Central memory CD8-positive, alpha-beta T cell (primary cell): ENCODE measurements at regions not wholly inside any gene's neighbourhood (a gene's known extent, or its start where the extent isn't known, plus 50 kb on each side); places are given as distances from the start of the nearest gene placed in this dataset.
A peak's percentile ranks its signal among the peaks of the same experiment; 100 is the strongest.

Source experiments
- ATAC-seq: fragments of 150-1000 bp; cut with Tn5 transposase; replicated peaks from 2 replicates; pipeline ENCODE4 v1.10.0; 2022; ENCODE audit warnings: mild to moderate bottlenecking, moderate FRiP score, moderate number of reproducible peaks; ENCODE audit not compliant: poor library complexity, severe bottlenecking; ENCODE audit errors: extremely low read depth
- DNase-seq, 2 donors: peaks; one replicate each; pipeline ENCODE4 v3.0.0; 2021; ENCODE audit warnings: low spot score in 2 of 2
- H3K27ac Mint-ChIP-seq: one replicate; pipeline ENCODE4 v1.8.0; 2022; ENCODE audit warnings: low read depth, mild to moderate bottlenecking, moderate library complexity, mixed read lengths
- H3K27me3 Mint-ChIP-seq: one replicate; pipeline ENCODE4 v1.8.0; 2022; ENCODE audit warnings: mixed read lengths
- H3K36me3 Mint-ChIP-seq: one replicate; pipeline ENCODE4 v1.8.0; 2022; ENCODE audit warnings: mild to moderate bottlenecking, moderate library complexity, mixed read lengths; ENCODE audit not compliant: insufficient read depth
- H3K4me1 Mint-ChIP-seq: one replicate; pipeline ENCODE4 v1.8.0; 2022; ENCODE audit warnings: mixed read lengths
- H3K4me3 Mint-ChIP-seq: one replicate; pipeline ENCODE4 v1.8.0; 2022; ENCODE audit warnings: mild to moderate bottlenecking, moderate library complexity, mixed read lengths
- H3K9me3 Mint-ChIP-seq: one replicate; pipeline ENCODE4 v1.8.0; 2022; ENCODE audit warnings: mixed read lengths

DNA sequence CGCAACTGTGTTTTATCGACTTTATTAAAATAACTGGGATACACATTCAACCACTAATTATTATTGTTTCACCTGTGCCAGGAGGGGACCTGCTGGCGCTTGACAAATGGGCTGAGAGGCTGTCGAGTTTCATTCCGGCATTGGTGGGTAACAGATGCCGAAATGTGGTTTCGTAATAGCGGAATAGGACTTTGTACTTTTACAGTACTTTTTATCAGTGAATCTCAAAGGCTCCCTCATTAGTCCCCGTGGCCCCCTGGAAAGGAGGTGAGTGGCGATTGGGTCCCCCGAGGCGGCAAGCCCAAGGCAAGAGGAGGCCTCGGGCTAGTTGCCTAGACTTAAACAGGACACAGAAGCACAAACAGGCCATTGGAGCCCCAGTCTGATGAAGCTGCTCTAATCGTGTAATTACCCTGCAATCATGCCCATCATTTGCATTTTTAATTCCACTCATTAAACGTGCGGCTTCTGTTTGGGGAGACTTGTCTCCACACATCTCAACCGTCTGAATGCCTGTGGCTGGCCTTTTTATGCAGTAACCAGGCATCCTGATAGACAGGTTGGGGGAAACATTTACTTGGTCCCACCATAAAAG, 193.2 kb downstream of the INO80D start:
- H3K4me1 Mint-ChIP-seq, result no peaks in the 10 kb centered on the region
- H3K9me3 Mint-ChIP-seq, result no peaks in the 10 kb centered on the region
- peaks cover 32% of the 10 kb centered on the region for H3K27me3 Mint-ChIP-seq

GRCh38 chr2:205892251-205892655, 193.7 kb downstream of the INO80D start:
- H3K4me3 Mint-ChIP-seq, result no peak overlapping the region

More for the DNA sequence above, 193.2 kb downstream of the INO80D start:
- ATAC-seq (no peak), DNase-seq (no peak)
- Mint-ChIP-seq H3K27ac (no peak overlapping the region), H3K36me3 (peaks cover under 1% of the 10 kb centered on the region), H3K4me3 (no peak overlapping the region)

DNA sequence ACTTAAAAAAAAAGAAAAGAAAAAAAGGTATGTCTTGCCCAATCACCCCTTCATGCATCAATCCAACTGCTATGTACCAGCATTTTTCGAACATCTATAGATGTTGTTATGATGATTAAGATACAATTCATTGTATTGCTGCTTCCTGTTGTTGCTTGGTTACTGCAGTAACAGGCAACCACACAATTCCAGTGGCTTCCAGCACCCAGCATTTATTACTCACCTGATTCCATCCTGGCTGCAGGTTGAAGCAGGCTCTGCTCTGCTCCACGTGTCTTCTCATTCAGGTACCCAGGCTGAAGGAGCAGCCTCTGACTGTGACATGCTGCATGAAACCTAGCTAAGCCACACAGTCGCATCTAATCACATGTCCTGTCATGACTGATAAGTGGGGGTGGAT, 196.9 kb downstream of the INO80D start:
- Mint-ChIP-seq H3K27me3 (peaks cover 46% of the 10 kb centered on the region), H3K36me3 (peaks cover 3% of the 10 kb centered on the region), H3K4me1 (peaks cover 5% of the 10 kb centered on the region), H3K4me3 (no peak overlapping the region), H3K27ac (no peak overlapping the region), H3K9me3 (no peaks in the 10 kb centered on the region)
- no peak for DNase-seq
- no peak for ATAC-seq

More at GRCh38 chr2:205892251-205892655, 193.7 kb downstream of the INO80D start:
- H3K36me3 Mint-ChIP-seq, result peaks cover 3% of the 10 kb centered on the region
- peaks cover 5% of the 10 kb centered on the region for H3K4me1 Mint-ChIP-seq
- H3K9me3 Mint-ChIP-seq, result no peaks in the 10 kb centered on the region
- no peak for DNase-seq
- H3K27me3 Mint-ChIP-seq, result peaks cover 37% of the 10 kb centered on the region
- no peak for ATAC-seq
- no peak overlapping the region for H3K27ac Mint-ChIP-seq

DNA sequence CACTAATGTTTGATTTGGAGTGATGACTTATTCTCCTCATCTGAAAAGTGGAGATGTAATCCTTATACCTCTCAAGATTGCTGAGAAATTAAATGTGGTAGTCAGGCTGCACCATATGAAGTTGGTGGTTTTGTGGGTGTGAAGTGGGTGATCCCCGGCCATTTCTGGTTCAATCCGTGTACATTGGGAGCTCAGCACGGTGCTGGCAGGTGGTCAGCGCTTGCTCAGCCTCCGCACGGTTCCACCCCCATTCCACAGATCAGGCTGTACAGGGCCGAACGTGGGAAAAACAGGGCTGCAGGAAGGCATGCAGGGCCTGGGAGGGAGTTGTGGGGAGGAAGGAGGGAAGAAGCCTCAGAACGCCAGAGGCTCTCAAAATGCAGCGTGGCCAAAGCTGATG, 198.3 kb downstream of the INO80D start:
- H3K36me3 Mint-ChIP-seq, result peaks cover 3% of the 10 kb centered on the region
- H3K27me3 Mint-ChIP-seq, result peaks cover 50% of the 10 kb centered on the region
- no peak overlapping the region for H3K4me3 Mint-ChIP-seq
- DNase-seq (no peak), ATAC-seq (no peak)
- H3K4me1 Mint-ChIP-seq, result peaks cover 5% of the 10 kb centered on the region
- no peak overlapping the region for H3K27ac Mint-ChIP-seq
- no peaks in the 10 kb centered on the region for H3K9me3 Mint-ChIP-seq

DNA sequence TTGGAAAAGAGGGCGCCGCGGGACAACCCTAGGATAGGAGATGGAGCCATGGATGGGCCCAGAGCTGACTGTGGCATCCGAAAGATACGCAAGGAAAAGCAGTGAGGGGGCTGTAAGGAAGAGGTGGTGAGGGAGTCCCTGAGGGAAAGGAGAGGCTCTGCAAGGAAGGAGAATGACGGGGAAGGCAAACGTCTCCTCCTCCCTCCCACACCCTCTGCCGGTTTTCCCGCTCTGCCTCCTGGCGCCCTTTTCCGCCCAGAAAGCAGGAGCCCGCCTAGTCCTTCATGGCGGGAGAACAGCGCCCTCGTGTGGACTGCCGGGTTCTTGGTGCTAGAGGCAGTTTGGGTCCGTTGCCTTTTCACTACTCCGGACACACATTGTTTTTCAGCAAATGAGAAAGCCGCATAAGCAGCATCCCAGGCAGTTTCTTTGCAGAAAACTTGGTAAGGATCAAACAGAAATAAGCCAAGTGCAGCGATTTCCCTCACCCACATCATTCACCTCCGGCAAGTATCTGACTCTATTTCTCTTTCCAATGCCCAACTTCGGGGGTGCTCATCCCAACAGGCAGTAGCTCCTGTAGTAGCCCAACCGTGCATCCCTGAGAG, 200.4 kb downstream of the INO80D start:
- ATAC-seq (no peak), DNase-seq (peak in 1 of 2 donors; percentile 19)
- H3K9me3 Mint-ChIP-seq, result no peaks in the 10 kb centered on the region
- H3K4me1 Mint-ChIP-seq, result peaks cover 5% of the 10 kb centered on the region
- no peak overlapping the region for H3K4me3 Mint-ChIP-seq
- H3K27me3 Mint-ChIP-seq, result peaks cover 58% of the 10 kb centered on the region
- H3K27ac Mint-ChIP-seq, result no peak overlapping the region
- peaks cover 3% of the 10 kb centered on the region for H3K36me3 Mint-ChIP-seq

DNA sequence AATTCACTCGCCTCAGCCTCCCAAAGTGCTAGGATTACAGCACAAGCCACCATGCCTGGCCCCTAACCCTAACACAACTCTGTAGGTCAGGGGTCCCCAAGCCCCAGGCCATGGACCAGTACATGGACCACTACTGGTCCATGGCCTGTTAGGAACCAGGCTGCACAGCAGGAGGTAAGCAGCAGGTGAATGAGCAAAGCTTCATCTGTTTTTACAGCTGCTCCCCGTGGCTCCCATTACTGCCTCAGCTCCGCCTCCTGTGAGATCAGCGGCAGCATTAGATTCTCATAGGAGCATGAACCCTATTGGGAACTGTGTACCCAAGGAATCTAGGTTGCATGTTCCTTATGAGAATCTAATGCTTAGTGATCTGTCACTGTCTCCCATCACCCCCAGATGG, 201.7 kb downstream of the NRP2 start:
- peaks cover 3% of the 10 kb centered on the region for H3K36me3 Mint-ChIP-seq
- no peak overlapping the region for H3K27ac Mint-ChIP-seq
- ATAC-seq, result no peak
- H3K27me3 Mint-ChIP-seq, result peaks cover 75% of the 10 kb centered on the region
- no peak overlapping the region for H3K4me3 Mint-ChIP-seq
- H3K9me3 Mint-ChIP-seq, result no peaks in the 10 kb centered on the region
- DNase-seq, result no peak
- peaks cover 10% of the 10 kb centered on the region for H3K4me1 Mint-ChIP-seq

DNA sequence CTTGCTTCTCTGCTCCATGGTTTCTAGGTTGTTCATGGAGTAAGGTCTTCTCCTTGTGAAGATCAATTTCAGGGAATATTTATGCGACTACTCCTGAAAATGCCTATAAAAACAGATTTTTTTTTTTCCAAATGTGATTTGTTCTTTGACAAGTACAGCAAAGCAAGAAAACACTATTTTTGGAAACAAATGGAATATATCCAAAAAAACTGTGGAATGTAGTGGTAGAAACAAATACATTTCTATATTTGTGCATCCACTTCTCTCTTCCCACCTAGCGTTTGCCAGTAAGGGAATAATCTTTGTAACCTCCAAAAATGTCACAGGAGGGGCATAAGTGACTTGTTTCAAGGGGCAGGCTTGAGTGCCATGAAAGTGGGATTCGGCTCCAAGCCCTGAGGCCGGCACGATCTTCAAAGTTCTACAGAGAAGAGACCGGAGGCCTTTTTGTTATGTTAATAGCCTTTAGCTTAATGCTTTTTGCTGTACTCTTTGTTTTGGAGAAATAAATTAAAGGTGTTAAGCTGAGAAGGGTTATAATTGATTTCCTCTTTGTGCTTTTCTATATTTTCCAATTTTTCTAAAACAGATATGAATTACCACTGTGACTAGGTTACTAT, 200.6 kb downstream of the NRP2 start:
- ATAC-seq, result no peak
- Mint-ChIP-seq H3K4me1 (peaks cover 10% of the 10 kb centered on the region), H3K27me3 (peaks cover 76% of the 10 kb centered on the region), H3K27ac (no peak overlapping the region), H3K9me3 (no peaks in the 10 kb centered on the region), H3K36me3 (peaks cover 3% of the 10 kb centered on the region), H3K4me3 (no peak overlapping the region)
- DNase-seq, result no peak

- H3K4me1 Mint-ChIP-seq, result peaks cover 5% of the 10 kb centered on the region
- H3K4me3 Mint-ChIP-seq, result no peak overlapping the region
- no peak overlapping the region for H3K27ac Mint-ChIP-seq
- H3K27me3 Mint-ChIP-seq, result peaks cover 54% of the 10 kb centered on the region
- DNase-seq, result no peak
- no peaks in the 10 kb centered on the region for H3K36me3 Mint-ChIP-seq
- ATAC-seq, result no peak
- no peaks in the 10 kb centered on the region for H3K9me3 Mint-ChIP-seq
These were observed 197.7 kb downstream of the NRP2 start for GRCh38 chr2:205880048-205880447.

DNA sequence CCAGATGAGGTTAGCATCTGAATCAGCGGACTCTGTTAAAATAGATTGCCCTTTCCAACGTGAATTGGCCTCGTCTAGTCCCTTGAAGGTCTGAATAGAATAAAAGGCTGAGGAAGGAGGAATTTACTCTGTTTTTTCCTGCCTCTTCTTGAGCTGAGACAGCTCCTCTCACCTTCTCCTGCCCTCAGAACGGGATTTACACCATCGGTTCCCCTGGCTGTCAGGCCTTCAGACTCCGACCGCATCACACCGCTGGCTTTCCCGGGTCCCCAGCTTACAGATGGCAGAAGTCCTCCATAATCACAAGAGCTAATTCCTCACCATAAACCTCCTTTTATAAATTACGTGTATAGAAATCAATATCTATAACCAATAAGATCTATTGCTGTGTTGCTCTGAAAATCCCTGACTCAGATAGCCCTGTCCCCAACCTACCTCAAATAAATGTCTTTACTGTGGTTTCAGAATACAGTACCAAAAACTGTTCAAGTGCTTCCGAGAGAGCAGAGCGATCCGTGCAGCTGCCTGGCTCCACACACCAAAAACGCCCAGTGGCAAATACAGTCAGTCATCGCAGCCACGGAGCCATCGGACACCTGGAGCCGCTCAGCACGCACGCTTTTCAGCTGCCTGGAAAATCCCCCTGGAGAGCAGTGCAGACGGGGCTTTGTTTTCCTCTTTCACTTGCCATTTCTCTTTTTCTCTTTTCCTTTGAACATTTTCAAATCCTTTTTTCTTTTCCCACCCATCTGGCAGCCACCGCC, 196.9 kb downstream of the NRP2 start:
- Mint-ChIP-seq H3K9me3 (no peaks in the 10 kb centered on the region), H3K36me3 (no peaks in the 10 kb centered on the region), H3K27me3 (peaks cover 45% of the 10 kb centered on the region), H3K4me1 (peaks cover 5% of the 10 kb centered on the region), H3K27ac (no peak overlapping the region), H3K4me3 (no peak overlapping the region)
- no peak for ATAC-seq
- DNase-seq, result no peak

DNA sequence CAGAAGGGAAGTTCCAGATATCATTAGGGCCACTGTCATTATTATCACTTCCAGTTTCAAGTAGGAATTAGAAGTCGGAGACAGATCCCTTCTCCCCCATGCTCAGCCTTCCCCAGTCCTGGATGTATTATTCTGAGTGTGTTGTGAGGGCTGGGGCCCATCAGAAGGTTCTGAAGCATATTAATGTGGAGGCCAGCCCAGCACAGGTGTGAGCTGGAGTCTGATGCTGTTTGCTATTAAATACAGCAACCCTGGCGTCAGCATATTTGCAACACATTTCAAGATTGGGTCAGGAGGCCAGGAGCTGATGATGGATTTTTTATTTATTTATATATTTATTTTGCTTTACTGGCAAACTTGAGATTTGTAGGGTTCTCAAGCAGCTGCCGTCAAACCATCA, 195.2 kb downstream of the NRP2 start:
- no peaks in the 10 kb centered on the region for H3K9me3 Mint-ChIP-seq
- H3K27ac Mint-ChIP-seq, result no peak overlapping the region
- no peaks in the 10 kb centered on the region for H3K36me3 Mint-ChIP-seq
- H3K4me1 Mint-ChIP-seq, result peaks cover 5% of the 10 kb centered on the region
- DNase-seq (no peak), ATAC-seq (no peak)
- no peak overlapping the region for H3K4me3 Mint-ChIP-seq
- H3K27me3 Mint-ChIP-seq, result peaks cover 46% of the 10 kb centered on the region

- H3K27me3 Mint-ChIP-seq, result peaks cover 48% of the 10 kb centered on the region
- DNase-seq (no peak), ATAC-seq (no peak)
- no peak overlapping the region for H3K27ac Mint-ChIP-seq
- H3K9me3 Mint-ChIP-seq, result no peaks in the 10 kb centered on the region
- H3K36me3 Mint-ChIP-seq, result no peaks in the 10 kb centered on the region
- H3K4me1 Mint-ChIP-seq, result peaks cover 5% of the 10 kb centered on the region
- no peak overlapping the region for H3K4me3 Mint-ChIP-seq
These were observed 193.8 kb downstream of the NRP2 start for GRCh38 chr2:205876127-205876526.

DNA sequence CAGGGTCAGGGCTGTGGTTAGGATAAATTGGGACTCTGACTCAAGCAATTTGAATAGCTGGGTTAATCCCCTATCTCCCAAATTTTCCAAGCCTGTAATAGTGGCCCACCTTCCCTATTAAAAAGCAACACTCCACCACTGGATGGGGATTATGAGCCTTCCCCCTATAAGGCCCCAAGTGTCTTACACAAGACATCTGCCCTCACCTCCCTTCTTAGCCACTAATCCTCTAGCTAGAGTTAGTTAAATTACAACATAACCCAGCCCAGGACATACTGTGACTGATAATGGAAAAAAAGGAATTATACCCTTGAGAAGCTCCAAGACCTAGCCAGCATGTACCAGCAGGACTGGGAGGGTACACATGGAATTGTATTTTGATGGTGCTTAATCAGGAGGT, 190.4 kb downstream of the NRP2 start:
- no peak for DNase-seq
- Mint-ChIP-seq H3K36me3 (no peaks in the 10 kb centered on the region), H3K4me3 (no peak overlapping the region), H3K4me1 (no peaks in the 10 kb centered on the region), H3K9me3 (no peaks in the 10 kb centered on the region), H3K27me3 (peaks cover 30% of the 10 kb centered on the region), H3K27ac (no peak overlapping the region)
- no peak for ATAC-seq
